ENCODE measurements at regions not wholly inside any gene's neighbourhood (a gene's known extent, or its start where the extent isn't known, plus 50 kb on each side); places are given as distances from the start of the nearest gene placed in this dataset.

DNA sequence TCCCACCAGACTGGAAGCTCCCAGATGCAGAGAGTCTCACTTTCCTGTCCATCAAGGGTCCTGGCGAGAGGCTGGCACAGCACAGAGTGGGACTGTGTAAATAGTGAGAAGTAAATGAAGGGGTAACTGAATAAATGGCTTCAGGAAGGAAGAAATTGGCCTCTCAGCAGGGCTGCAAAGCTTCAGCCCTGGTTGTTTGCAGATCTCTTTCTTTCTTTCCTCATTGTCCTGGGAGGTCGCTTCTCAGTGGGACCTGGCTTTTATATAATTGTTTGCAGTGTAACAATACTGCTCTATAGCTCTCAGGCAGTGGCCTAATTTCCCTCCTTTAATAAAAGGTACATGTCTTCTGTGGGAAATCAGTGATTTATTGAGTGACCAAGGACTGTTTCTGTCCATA is 74.9 kb upstream of the GPR45 start:
- no peak for ATAC-seq
- H3K27ac ChIP-seq = no peak overlapping the region

DNA sequence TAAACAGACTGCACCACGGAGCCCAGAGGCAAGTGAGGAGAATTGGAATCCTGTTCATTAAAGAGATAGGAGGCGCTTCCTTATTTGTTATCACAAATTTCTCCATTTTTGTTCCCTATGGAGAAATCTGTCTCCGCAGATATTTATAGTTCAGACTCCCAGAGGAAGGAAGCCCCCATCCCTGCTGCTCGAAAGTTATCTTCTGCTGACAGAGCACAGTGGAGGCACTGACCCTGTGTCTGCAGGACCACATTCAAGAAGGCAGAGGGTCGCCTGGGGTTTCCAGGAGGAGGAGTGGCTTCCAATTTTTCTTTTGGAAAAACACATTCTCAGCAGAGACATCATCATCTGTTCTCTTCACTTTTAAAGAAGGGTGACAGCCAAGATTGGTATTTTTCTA is 73.0 kb upstream of the GPR45 start:
- intact Hi-C loops (cut with DNase I) = no loop called here
- no peak for ATAC-seq
- no peak overlapping the region for H3K4me3 ChIP-seq
- no peak overlapping the region for H3K27ac ChIP-seq
- DNase-seq = no peak
- H3K36me3 ChIP-seq = no peaks in the 10 kb centered on the region
- H3K9me3 ChIP-seq = no peaks in the 10 kb centered on the region
- TF ChIP-seq, protein P1, sequence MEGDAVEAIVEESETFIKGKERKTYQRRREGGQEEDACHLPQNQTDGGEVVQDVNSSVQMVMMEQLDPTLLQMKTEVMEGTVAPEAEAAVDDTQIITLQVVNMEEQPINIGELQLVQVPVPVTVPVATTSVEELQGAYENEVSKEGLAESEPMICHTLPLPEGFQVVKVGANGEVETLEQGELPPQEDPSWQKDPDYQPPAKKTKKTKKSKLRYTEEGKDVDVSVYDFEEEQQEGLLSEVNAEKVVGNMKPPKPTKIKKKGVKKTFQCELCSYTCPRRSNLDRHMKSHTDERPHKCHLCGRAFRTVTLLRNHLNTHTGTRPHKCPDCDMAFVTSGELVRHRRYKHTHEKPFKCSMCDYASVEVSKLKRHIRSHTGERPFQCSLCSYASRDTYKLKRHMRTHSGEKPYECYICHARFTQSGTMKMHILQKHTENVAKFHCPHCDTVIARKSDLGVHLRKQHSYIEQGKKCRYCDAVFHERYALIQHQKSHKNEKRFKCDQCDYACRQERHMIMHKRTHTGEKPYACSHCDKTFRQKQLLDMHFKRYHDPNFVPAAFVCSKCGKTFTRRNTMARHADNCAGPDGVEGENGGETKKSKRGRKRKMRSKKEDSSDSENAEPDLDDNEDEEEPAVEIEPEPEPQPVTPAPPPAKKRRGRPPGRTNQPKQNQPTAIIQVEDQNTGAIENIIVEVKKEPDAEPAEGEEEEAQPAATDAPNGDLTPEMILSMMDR (IDR thresholded peaks at IDR 0.05) = no peak
- no peak for TF ChIP-seq POLR2A (IDR thresholded peaks at IDR 0.05)
- no peaks in the 10 kb centered on the region for H3K4me1 ChIP-seq
- peaks cover 0 to 13% (median 0%) of the 10 kb centered on the region in 9 donors for H3K27me3 ChIP-seq
- 28 to 41% (median 39%) methylated on average over 5 of the region's 5 CpGs for WGBS, 4 donors

More for the DNA sequence above, 74.9 kb upstream of the GPR45 start:
- Histone ChIP-seq H3K4me1 (no peaks in the 10 kb centered on the region), H3K9me3 (peaks cover 0 to 3% (median 0%) of the 10 kb centered on the region in 12 donors), H3K36me3 (no peaks in the 10 kb centered on the region), H3K27me3 (peaks cover 0 to 13% (median 0%) of the 10 kb centered on the region in 9 donors), H3K4me3 (no peak overlapping the region)
- WGBS, 4 donors = 58 to 72% (median 64%) methylated on average over 2 of the region's 2 CpGs
- TF ChIP-seq, protein P1 (IDR thresholded peaks at IDR 0.05) = no peak
- no peak for TF ChIP-seq POLR2A (IDR thresholded peaks at IDR 0.05)
- DNase-seq = no peak
- intact Hi-C loops (cut with DNase I) = no loop called here

DNA sequence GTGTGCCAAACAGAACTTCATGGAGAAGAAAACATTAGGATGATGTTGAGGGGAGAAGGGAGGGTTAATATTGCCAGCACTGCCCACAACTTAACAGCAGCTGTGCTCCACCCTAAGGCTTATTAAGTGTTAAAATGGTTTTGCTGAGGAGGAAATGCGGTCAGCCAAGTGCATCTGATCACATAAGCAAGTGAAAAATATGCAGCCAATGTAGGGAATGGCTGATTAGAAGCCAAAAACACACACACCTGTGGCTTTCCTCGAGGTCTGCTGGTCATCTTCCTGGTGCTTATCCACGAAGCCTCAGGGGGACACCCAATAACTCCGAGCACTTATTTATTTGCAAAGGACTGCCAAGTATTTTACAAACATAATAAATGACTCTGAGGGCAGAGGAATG is 66.3 kb upstream of the GPR45 start:
- no peak for TF ChIP-seq POLR2A (IDR thresholded peaks at IDR 0.05)
- TF ChIP-seq, protein P1 (IDR thresholded peaks at IDR 0.05) = no peak
- H3K27me3 ChIP-seq = peaks cover 0 to 38% (median 10%) of the 10 kb centered on the region in 9 donors

DNA sequence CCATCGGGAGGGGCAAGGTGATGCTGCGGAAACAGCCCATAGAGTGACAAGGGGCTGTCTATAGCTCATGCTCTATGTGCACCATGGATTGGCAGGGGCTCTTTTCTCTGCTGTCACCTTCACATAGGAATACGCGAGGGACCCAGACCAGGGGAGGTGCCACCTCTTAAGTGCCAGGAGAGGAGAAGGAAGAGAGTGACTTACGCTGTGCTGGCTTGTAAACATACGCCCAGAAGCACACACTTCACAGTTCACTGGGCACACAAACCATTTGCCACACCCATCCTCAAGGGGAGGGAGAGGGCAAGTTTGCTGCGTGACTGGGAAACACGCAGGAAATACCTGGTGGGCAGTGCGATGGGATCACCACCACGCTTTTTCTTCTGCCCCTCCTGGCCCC is 65.1 kb upstream of the GPR45 start:
- H3K27me3 ChIP-seq = peaks cover 0 to 39% (median 10%) of the 10 kb centered on the region in 9 donors
- 54 to 75% (median 59%) methylated on average over 8 to 10 of the region's 10 CpGs for WGBS, 4 donors
- no peaks in the 10 kb centered on the region for H3K9me3 ChIP-seq
- no peaks in the 10 kb centered on the region for H3K36me3 ChIP-seq
- H3K4me1 ChIP-seq = peaks cover 0 to 5% (median 0%) of the 10 kb centered on the region in 12 donors
- TF ChIP-seq, protein P1 (IDR thresholded peaks at IDR 0.05) = no peak
- no peak for TF ChIP-seq POLR2A (IDR thresholded peaks at IDR 0.05)
- intact Hi-C loops (cut with DNase I) = no loop called here
- no peak overlapping the region for H3K27ac ChIP-seq
- DNase-seq (no peak), ATAC-seq (peak in 1 of 4 donors; percentile 33)
- H3K4me3 ChIP-seq = no peak overlapping the region

More for the DNA sequence above, 66.3 kb upstream of the GPR45 start:
- Histone ChIP-seq H3K27ac (no peak overlapping the region), H3K9me3 (no peaks in the 10 kb centered on the region), H3K36me3 (no peaks in the 10 kb centered on the region), H3K4me1 (peaks cover 0 to 5% (median 0%) of the 10 kb centered on the region in 12 donors), H3K4me3 (no peak overlapping the region)
- DNase-seq (no peak), ATAC-seq (no peak)
- WGBS, 4 donors = 14 to 36% (median 19%) methylated on average over 4 of the region's 4 CpGs
- intact Hi-C loops (cut with DNase I) = no loop called here

All from heart left ventricle (tissue), 16 donors.